Omental fat pad (tissue), 3 donors: ENCODE measurements at regions not wholly inside any gene's neighbourhood (a gene's known extent, or its start where the extent isn't known, plus 50 kb on each side); places are given as distances from the start of the nearest gene placed in this dataset.

ENCODE experiments used
- ATAC-seq: fragments of 150-250 bp; one replicate; pipeline ENCODE4 v1.9.1; 2016; ENCODE audit warnings: mild to moderate bottlenecking, moderate library complexity; ENCODE audit not compliant: low FRiP score
- DNase-seq: peaks from one replicate; pipeline ENCODE4 v3.0.0-alpha.2; 2019; ENCODE audit warnings: low spot score
- CTCF ChIP-seq, 3 donors: fragments of 450-650 bp; IDR thresholded peaks; one replicate each; pipeline ENCODE4 v1.5.1; 2016 to 2017; ENCODE audit warnings: antibody characterized with exemption in 3 of 3, mild to moderate bottlenecking in 3 of 3, moderate library complexity in 2 of 3

GRCh38 chr1:193593147-193593885, 406.9 kb upstream of the B3GALT2 start:
- ATAC-seq (no peak), DNase-seq (no peak)
- TF ChIP-seq CTCF (IDR thresholded peaks at IDR 0.05), result no peak

GRCh38 chr1:193592317-193592716, 405.9 kb upstream of the B3GALT2 start:
- no peak for TF ChIP-seq CTCF (IDR thresholded peaks at IDR 0.05)

GRCh38 chr1:193590102-193590501, 403.7 kb upstream of the B3GALT2 start:
- no peak for TF ChIP-seq CTCF (IDR thresholded peaks at IDR 0.05)

More at GRCh38 chr1:193592317-193592716, 405.9 kb upstream of the B3GALT2 start:
- DNase-seq, result no peak
- no peak for ATAC-seq

GRCh38 chr1:193589597-193590040, 403.2 kb upstream of the B3GALT2 start:
- no peak for TF ChIP-seq CTCF (IDR thresholded peaks at IDR 0.05)
- ATAC-seq, result peak; percentile 28
- no peak for DNase-seq

More at GRCh38 chr1:193590102-193590501, 403.7 kb upstream of the B3GALT2 start:
- DNase-seq (no peak), ATAC-seq (no peak)

GRCh38 chr1:193588311-193589082, 402.1 kb upstream of the B3GALT2 start:
- no peak for ATAC-seq
- TF ChIP-seq CTCF (IDR thresholded peaks at IDR 0.05), result no peak
- DNase-seq, result no peak

- ATAC-seq, result no peak
- no peak for DNase-seq
Measured at GRCh38 chr1:193584731-193585239, 398.4 kb upstream of the B3GALT2 start.

More at GRCh38 chr1:193584731-193585239, 398.4 kb upstream of the B3GALT2 start:
- TF ChIP-seq CTCF (IDR thresholded peaks at IDR 0.05), result no peak
